Right lobe of liver (tissue), 6 donors: ENCODE measurements at regions not wholly inside any gene's neighbourhood (a gene's known extent, or its start where the extent isn't known, plus 50 kb on each side); places are given as distances from the start of the nearest gene placed in this dataset.
A peak's percentile ranks its signal among the peaks of the same experiment; 100 is the strongest.

ENCODE experiments used
- ATAC-seq, 4 donors: fragments of 200-7000 bp; cut with Tn5 transposase; one replicate each; pipeline ENCODE4 v1.9.1; 2020; ENCODE audit warnings: mild to moderate bottlenecking in 4 of 4, moderate library complexity in 4 of 4
- DNase-seq, 3 donors: peaks; one replicate each; pipeline ENCODE4 v3.0.0-alpha.2; 2020
- H3K27ac ChIP-seq, 3 donors: fragments of 200-600 bp; one replicate each; pipeline ENCODE4 v1.8.0; 2022
- H3K27me3 ChIP-seq, 2 donors: fragments of 200-600 bp; one replicate each; pipeline ENCODE4 v1.8.0; 2022
- H3K36me3 ChIP-seq, 4 donors: fragments of 200-600 bp; sonication (generic) in 1 of 4; one replicate each; pipeline versions ENCODE4 v1.5.1 to v1.8.0; 2017 to 2022; ENCODE audit warnings: control low read depth in 1 of 4
- H3K4me1 ChIP-seq, 4 donors: fragments of 200-600 bp; sonication (generic) in 1 of 4; one replicate each; pipeline versions ENCODE4 v1.5.1 to v1.8.0; 2017 to 2022; ENCODE audit warnings: control low read depth in 1 of 4
- H3K4me3 ChIP-seq, 3 donors: fragments of 200-600 bp; one replicate each; pipeline ENCODE4 v1.8.0; 2022
- H3K9me3 ChIP-seq, 4 donors: fragments of 200-600 bp; sonication (generic) in 1 of 4; one replicate each; pipeline versions ENCODE4 v1.5.1 to v1.8.0; 2017 to 2022; ENCODE audit warnings: control low read depth in 1 of 4
- POLR2A ChIP-seq: fragments of 450-650 bp; IDR thresholded peaks from one replicate; pipeline ENCODE4 v1.6.1; 2017; ENCODE audit warnings: antibody characterized with exemption, mild to moderate bottlenecking
- WGBS: methylation state at CpG from one replicate; pipeline ENCODE4 v1.1.6; 2018; ENCODE audit warnings: low coverage, low lambda C conversion rate; ENCODE audit not compliant: insufficient coverage; ENCODE audit errors: missing lambda C conversion rate; 5-methylcytosine and 5-hydroxymethylcytosine counted together
- intact Hi-C, 2 donors: fragments of 100-400 bp; cut with DNase I; formaldehyde crosslinking; loops; one replicate each; pipeline versions ENCODE4 v1.11.2 to v1.14.1; 2022
- TF ChIP-seq, protein P1 (sequence below), 4 donors: fragments of 200-600 bp in 3 of 4; fragments of 450-650 bp in 1 of 4; IDR thresholded peaks; one replicate each; pipeline versions ENCODE4 v1.5.1 to v1.8.0; 2016 to 2022; ENCODE audit warnings: antibody characterized with exemption in 4 of 4, mild to moderate bottlenecking in 2 of 4
- donor health status: DM: no; HTN: yes; CAD: no.
- donor health status: DM: no; HTN: no; CAD: no.
- donor health status: DM: no; HTN: no; CAD: no.
- donor health status: DM: no; HTN: yes; CAD: no.
- donor health status: DM: no; HTN: yes; CAD: no.

DNA sequence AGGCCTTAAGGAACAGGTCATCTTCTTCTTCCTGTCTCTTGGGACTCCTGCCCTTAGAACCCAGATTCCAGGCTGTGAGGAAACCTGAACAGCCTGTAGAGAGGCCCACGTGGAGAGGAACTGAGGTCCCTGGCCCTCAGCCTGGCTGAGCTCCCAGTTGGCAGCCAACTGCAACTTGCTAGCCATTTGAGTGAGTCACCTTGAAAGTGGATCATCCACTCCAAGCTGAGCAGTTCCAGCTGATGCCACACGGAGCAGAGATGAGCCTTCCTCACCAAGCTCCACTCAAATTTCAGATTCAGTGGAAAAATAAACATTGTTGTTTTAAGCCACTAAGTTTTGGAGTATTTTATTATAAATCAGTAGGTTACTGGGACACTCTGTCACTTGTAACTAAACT is 392.5 kb downstream of the BCOR start:
- Histone ChIP-seq H3K27me3 (no peaks in the 10 kb centered on the region), H3K27ac (peak overlapping the region in 2 of 3 donors; percentile 1 to 61), H3K9me3 (no peaks in the 10 kb centered on the region), H3K4me1 (no peaks in the 10 kb centered on the region), H3K36me3 (no peaks in the 10 kb centered on the region), H3K4me3 (no peak overlapping the region)
- 0% methylated on average over 2 of the region's 2 CpGs for WGBS
- intact Hi-C loops: no loop called here
- TF ChIP-seq, protein P1, sequence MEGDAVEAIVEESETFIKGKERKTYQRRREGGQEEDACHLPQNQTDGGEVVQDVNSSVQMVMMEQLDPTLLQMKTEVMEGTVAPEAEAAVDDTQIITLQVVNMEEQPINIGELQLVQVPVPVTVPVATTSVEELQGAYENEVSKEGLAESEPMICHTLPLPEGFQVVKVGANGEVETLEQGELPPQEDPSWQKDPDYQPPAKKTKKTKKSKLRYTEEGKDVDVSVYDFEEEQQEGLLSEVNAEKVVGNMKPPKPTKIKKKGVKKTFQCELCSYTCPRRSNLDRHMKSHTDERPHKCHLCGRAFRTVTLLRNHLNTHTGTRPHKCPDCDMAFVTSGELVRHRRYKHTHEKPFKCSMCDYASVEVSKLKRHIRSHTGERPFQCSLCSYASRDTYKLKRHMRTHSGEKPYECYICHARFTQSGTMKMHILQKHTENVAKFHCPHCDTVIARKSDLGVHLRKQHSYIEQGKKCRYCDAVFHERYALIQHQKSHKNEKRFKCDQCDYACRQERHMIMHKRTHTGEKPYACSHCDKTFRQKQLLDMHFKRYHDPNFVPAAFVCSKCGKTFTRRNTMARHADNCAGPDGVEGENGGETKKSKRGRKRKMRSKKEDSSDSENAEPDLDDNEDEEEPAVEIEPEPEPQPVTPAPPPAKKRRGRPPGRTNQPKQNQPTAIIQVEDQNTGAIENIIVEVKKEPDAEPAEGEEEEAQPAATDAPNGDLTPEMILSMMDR (IDR thresholded peaks at IDR 0.05): peak; percentile 42 to 52 (median 46)
- TF ChIP-seq POLR2A: no peak
- ATAC-seq (peak; percentile 87 to 96 (median 93)), DNase-seq (peak; percentile 84 to 87 (median 86))

DNA sequence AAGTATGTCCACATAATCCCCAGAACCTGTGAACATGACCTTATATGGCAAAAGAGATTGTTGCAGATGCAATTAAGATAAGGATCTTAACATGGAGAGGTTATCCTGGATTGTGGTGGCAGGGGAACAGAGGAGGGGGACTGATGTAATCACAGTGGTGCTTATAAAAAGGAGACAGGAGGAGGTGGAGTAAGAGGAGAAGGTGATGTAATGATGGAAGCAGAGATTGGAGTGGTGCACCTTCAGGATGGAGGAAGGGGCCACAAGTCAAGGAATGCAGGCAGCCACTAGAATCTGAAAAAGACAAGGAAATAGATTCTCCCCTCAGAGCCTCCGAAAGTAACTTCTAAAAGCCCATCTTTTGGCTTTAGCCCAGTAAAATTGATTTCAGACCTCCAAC is 388.4 kb downstream of the BCOR start:
- peaks cover 0 to 1% (median 0%) of the 10 kb centered on the region in 4 donors for H3K4me1 ChIP-seq
- H3K4me3 ChIP-seq: no peak overlapping the region
- H3K27ac ChIP-seq: no peak overlapping the region
- no peaks in the 10 kb centered on the region for H3K36me3 ChIP-seq
- TF ChIP-seq, protein P1 (IDR thresholded peaks at IDR 0.05): no peak
- TF ChIP-seq POLR2A: no peak
- 44% methylated on average over 1 of the region's 1 CpG for WGBS
- no peak for ATAC-seq
- no peaks in the 10 kb centered on the region for H3K9me3 ChIP-seq
- DNase-seq: no peak
- intact Hi-C loops: no loop called here
- no peaks in the 10 kb centered on the region for H3K27me3 ChIP-seq

DNA sequence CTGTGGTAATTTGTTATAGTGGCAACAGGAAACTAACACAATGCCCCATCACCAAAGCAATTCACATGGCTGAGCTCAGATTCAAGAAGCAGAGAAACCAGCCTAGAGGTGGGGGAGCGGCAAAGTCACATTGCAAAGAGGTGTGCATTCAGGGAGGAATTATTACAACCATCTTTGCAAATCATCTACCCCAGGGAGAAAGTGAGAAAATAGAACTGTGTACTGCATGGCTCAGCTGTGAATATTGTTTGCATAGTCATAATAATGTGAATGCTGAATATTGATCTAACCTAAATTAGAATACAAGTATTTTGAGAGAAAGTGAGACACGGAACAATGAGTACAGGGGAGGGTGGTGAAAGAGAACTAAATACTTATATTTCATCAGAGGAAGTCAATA is 387.9 kb downstream of the BCOR start:
- DNase-seq (no peak), ATAC-seq (no peak)
- Histone ChIP-seq H3K27ac (no peak overlapping the region), H3K4me3 (no peak overlapping the region), H3K9me3 (no peaks in the 10 kb centered on the region), H3K27me3 (no peaks in the 10 kb centered on the region), H3K4me1 (peaks cover 0 to 4% (median 0%) of the 10 kb centered on the region in 4 donors), H3K36me3 (no peaks in the 10 kb centered on the region)
- TF ChIP-seq, protein P1 (IDR thresholded peaks at IDR 0.05): no peak
- intact Hi-C loops: no loop called here
- WGBS: 80% methylated on average over 2 of the region's 2 CpGs

DNA sequence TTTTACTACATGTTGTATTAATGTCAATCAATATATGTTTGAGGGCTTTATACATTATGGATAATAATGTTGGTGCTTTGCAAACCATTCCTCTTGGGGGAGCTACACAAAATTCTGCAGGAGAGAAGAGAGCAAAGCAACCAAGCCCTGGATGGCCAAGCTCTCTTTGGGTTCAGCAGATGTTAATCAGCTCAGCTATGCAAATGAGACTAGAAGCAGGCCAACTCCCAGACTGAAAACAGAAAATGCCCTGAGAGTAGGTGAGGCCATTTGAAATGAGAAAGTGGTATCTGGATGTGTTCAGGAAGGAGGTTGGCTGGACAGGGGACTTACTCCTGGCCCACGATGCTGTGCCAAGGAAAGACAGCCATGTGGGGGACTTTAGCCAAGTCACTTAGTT is 387.0 kb downstream of the BCOR start:
- peaks cover 0 to 4% (median 0%) of the 10 kb centered on the region in 4 donors for H3K4me1 ChIP-seq
- H3K27ac ChIP-seq: no peak overlapping the region
- no peaks in the 10 kb centered on the region for H3K27me3 ChIP-seq
- DNase-seq (no peak), ATAC-seq (no peak)
- 71% methylated on average over 1 of the region's 1 CpG for WGBS
- no peaks in the 10 kb centered on the region for H3K36me3 ChIP-seq
- H3K9me3 ChIP-seq: no peaks in the 10 kb centered on the region
- no peak overlapping the region for H3K4me3 ChIP-seq
- TF ChIP-seq, protein P1 (IDR thresholded peaks at IDR 0.05): no peak
- TF ChIP-seq POLR2A: no peak
- intact Hi-C loops: no loop called here

DNA sequence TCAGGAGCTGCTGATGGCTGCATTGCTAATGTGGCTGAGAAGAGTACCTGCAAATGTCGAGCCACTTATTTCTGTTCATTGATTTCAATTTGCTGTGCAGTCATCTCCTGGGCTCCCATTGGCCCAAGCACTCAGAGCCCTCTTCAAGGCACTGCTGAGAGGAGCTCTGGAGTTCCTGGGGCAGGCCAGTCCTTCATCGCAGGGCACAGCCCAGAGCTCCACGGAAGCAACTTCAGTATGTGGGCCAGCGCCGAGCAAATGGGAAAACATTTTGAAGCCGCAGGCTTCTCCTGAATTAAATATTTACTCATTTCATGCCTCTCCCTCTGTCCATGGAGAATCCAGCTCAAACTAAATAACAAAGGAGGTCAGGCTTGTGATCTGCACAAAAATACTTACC is 383.3 kb downstream of the BCOR start:
- H3K36me3 ChIP-seq: no peaks in the 10 kb centered on the region
- intact Hi-C loops: no loop called here

More for the DNA sequence above, 383.3 kb downstream of the BCOR start:
- Histone ChIP-seq H3K9me3 (no peaks in the 10 kb centered on the region), H3K27me3 (no peaks in the 10 kb centered on the region), H3K4me3 (no peak overlapping the region), H3K4me1 (peaks cover 0 to 4% (median 0%) of the 10 kb centered on the region in 4 donors), H3K27ac (no peak overlapping the region)
- ATAC-seq (peak in 3 of 4 donors; percentile 25 to 47 (median 42)), DNase-seq (no peak)
- TF ChIP-seq POLR2A: no peak
- 45% methylated on average over 5 of the region's 6 CpGs for WGBS
